ENCODE measurements at regions not wholly inside any gene's neighbourhood (a gene's known extent, or its start where the extent isn't known, plus 50 kb on each side); places are given as distances from the start of the nearest gene placed in this dataset.

- no peaks in the 10 kb centered on the region for H3K9me3 Mint-ChIP-seq (ENCODE audit: unreplicated experiment)
- H3K27me3 ChIP-seq (replicated peaks; ENCODE audit: control insufficient read depth, insufficient read depth, low read length): no peaks in the 10 kb centered on the region
- H3K27me3 Mint-ChIP-seq (ENCODE audit: insufficient read depth, unreplicated experiment): peaks cover 7% of the 10 kb centered on the region
- peaks cover 7% of the 10 kb centered on the region; the same call in 1 of the 2 replicates for H3K9me3 ChIP-seq
- H3K36me3 ChIP-seq (ENCODE audit: control insufficient read depth, insufficient read depth, low read length): no peaks in the 10 kb centered on the region
- DNase-seq: no peak
- no peaks in the 10 kb centered on the region for H3K36me3 Mint-ChIP-seq (ENCODE audit: insufficient read depth, unreplicated experiment)
- BruUV-seq (replicated peaks): no TSS peak
- no peak overlapping the region for H3K4me3 ChIP-seq (ENCODE audit: low read depth, low read length)
- CTCF ChIA-PET: no interaction called here
- intact Hi-C loops (cut with micrococcal nuclease; ENCODE audit: unreplicated experiment): no loop called here
- H3K27ac Mint-ChIP-seq (ENCODE audit: unreplicated experiment): no peak overlapping the region
- POLR2A ChIA-PET: no interaction called here
- no peaks in the 10 kb centered on the region for H3K4me1 Mint-ChIP-seq (ENCODE audit: low read depth, unreplicated experiment)
- H3K4me1 ChIP-seq: no peaks in the 10 kb centered on the region
- H3K4me3 Mint-ChIP-seq (ENCODE audit: unreplicated experiment): no peak overlapping the region
- TF ChIP-seq, protein P1, sequence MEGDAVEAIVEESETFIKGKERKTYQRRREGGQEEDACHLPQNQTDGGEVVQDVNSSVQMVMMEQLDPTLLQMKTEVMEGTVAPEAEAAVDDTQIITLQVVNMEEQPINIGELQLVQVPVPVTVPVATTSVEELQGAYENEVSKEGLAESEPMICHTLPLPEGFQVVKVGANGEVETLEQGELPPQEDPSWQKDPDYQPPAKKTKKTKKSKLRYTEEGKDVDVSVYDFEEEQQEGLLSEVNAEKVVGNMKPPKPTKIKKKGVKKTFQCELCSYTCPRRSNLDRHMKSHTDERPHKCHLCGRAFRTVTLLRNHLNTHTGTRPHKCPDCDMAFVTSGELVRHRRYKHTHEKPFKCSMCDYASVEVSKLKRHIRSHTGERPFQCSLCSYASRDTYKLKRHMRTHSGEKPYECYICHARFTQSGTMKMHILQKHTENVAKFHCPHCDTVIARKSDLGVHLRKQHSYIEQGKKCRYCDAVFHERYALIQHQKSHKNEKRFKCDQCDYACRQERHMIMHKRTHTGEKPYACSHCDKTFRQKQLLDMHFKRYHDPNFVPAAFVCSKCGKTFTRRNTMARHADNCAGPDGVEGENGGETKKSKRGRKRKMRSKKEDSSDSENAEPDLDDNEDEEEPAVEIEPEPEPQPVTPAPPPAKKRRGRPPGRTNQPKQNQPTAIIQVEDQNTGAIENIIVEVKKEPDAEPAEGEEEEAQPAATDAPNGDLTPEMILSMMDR (IDR thresholded peaks at IDR 0.05; ENCODE audit: insufficient read depth in 1 of 2, low read depth in 1 of 2, low read length in 1 of 2, severe bottlenecking in 1 of 2, unreplicated experiment in 1 of 2): no peak
Observed at GRCh38 chr10:9381733-9382532, 1327.4 kb downstream of the GATA3 start.

- ChIA-PET POLR2A (no interaction called here), CTCF (no interaction called here)
- no peaks in the 10 kb centered on the region for H3K36me3 Mint-ChIP-seq (ENCODE audit: insufficient read depth, unreplicated experiment)
- no peaks in the 10 kb centered on the region for H3K4me1 ChIP-seq
- no peaks in the 10 kb centered on the region for H3K27me3 ChIP-seq (replicated peaks; ENCODE audit: control insufficient read depth, insufficient read depth, low read length)
- intact Hi-C loops (cut with micrococcal nuclease; ENCODE audit: unreplicated experiment): no loop called here
- H3K27ac Mint-ChIP-seq (ENCODE audit: unreplicated experiment): no peak overlapping the region
- H3K9me3 ChIP-seq: peaks cover 7% of the 10 kb centered on the region; the same call in 1 of the 2 replicates
- BruUV-seq (replicated peaks): no TSS peak
- no peaks in the 10 kb centered on the region for H3K9me3 Mint-ChIP-seq (ENCODE audit: unreplicated experiment)
- peaks cover 7% of the 10 kb centered on the region for H3K27me3 Mint-ChIP-seq (ENCODE audit: insufficient read depth, unreplicated experiment)
- H3K4me3 ChIP-seq (ENCODE audit: low read depth, low read length): no peak overlapping the region
- H3K4me3 Mint-ChIP-seq (ENCODE audit: unreplicated experiment): no peak overlapping the region
- TF ChIP-seq, protein P1 (IDR thresholded peaks at IDR 0.05; ENCODE audit: insufficient read depth in 1 of 2, low read depth in 1 of 2, low read length in 1 of 2, severe bottlenecking in 1 of 2, unreplicated experiment in 1 of 2): no peak
- H3K36me3 ChIP-seq (ENCODE audit: control insufficient read depth, insufficient read depth, low read length): no peaks in the 10 kb centered on the region
- H3K4me1 Mint-ChIP-seq (ENCODE audit: low read depth, unreplicated experiment): no peaks in the 10 kb centered on the region
- DNase-seq: no peak
Observed at GRCh38 chr10:9382533-9382866, 1328.0 kb downstream of the GATA3 start.

DNA sequence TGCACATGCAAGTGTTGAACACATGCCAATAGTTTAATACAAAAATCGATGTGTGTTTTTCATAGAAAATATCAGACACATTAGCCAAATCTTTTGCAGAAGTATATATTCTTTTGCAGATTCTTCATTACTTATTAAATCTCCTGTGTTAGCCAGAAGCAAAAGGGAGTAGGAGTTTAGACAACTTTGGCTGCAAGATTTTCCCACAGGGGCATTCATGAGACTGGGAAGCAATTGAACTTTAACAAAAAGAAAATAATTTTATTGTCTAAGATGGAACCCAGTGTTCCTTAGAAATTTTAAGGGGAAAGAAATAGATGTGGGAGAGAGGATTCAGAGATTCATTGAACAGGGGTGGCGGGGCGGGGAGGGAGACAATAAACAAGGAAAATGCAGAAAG lies 1336.0 kb downstream of the GATA3 start:
- intact Hi-C loops (cut with micrococcal nuclease; ENCODE audit: unreplicated experiment): no loop called here
- no peaks in the 10 kb centered on the region for H3K27me3 ChIP-seq (replicated peaks; ENCODE audit: control insufficient read depth, insufficient read depth, low read length)
- peaks cover under 1% of the 10 kb centered on the region for H3K4me1 Mint-ChIP-seq (ENCODE audit: low read depth, unreplicated experiment)
- CTCF ChIA-PET: no interaction called here
- H3K27ac Mint-ChIP-seq (ENCODE audit: unreplicated experiment): no peak overlapping the region
- H3K4me1 ChIP-seq: no peaks in the 10 kb centered on the region
- no peaks in the 10 kb centered on the region for H3K36me3 Mint-ChIP-seq (ENCODE audit: insufficient read depth, unreplicated experiment)
- H3K4me3 Mint-ChIP-seq (ENCODE audit: unreplicated experiment): no peak overlapping the region
- no peak for DNase-seq
- no peaks in the 10 kb centered on the region for H3K27me3 Mint-ChIP-seq (ENCODE audit: insufficient read depth, unreplicated experiment)
- H3K9me3 ChIP-seq: 0 out of 2 replicates have a peak, but pooled peaks cover 2% of the 10 kb centered on the region
- no peaks in the 10 kb centered on the region for H3K9me3 Mint-ChIP-seq (ENCODE audit: unreplicated experiment)
- H3K36me3 ChIP-seq (ENCODE audit: control insufficient read depth, insufficient read depth, low read length): no peaks in the 10 kb centered on the region
- POLR2A ChIA-PET: no interaction called here
- TF ChIP-seq, protein P1 (IDR thresholded peaks at IDR 0.05; ENCODE audit: insufficient read depth in 1 of 2, low read depth in 1 of 2, low read length in 1 of 2, severe bottlenecking in 1 of 2, unreplicated experiment in 1 of 2): no peak
- BruUV-seq (replicated peaks): no TSS peak
- H3K4me3 ChIP-seq (ENCODE audit: low read depth, low read length): no peak overlapping the region
